ENCODE measurements at regions not wholly inside any gene's neighbourhood (a gene's known extent, or its start where the extent isn't known, plus 50 kb on each side); places are given as distances from the start of the nearest gene placed in this dataset.

DNA sequence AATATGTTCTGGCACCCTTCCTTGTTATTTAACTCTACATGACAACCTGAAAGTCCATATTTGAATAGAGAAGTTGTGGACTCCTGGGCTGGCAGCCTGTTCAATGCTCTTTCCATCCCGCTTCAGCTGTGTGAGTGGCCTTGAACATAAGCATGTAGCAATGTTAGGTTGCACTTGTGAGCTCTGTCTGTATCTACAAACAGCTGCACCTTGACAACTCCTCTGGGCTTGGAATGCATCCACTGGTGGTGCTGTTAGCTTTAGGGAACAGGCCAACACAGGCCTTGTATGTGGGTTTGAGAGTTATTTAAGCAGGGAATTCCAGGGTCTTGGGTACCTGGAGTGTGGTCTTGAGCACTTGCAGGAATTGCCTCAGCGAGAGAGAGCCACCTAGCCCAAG is 141.2 kb downstream of the DTHD1 start:
- no peak overlapping the region for H3K27ac ChIP-seq
- TF ChIP-seq, protein P1, sequence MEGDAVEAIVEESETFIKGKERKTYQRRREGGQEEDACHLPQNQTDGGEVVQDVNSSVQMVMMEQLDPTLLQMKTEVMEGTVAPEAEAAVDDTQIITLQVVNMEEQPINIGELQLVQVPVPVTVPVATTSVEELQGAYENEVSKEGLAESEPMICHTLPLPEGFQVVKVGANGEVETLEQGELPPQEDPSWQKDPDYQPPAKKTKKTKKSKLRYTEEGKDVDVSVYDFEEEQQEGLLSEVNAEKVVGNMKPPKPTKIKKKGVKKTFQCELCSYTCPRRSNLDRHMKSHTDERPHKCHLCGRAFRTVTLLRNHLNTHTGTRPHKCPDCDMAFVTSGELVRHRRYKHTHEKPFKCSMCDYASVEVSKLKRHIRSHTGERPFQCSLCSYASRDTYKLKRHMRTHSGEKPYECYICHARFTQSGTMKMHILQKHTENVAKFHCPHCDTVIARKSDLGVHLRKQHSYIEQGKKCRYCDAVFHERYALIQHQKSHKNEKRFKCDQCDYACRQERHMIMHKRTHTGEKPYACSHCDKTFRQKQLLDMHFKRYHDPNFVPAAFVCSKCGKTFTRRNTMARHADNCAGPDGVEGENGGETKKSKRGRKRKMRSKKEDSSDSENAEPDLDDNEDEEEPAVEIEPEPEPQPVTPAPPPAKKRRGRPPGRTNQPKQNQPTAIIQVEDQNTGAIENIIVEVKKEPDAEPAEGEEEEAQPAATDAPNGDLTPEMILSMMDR (conservative IDR thresholded peaks at IDR 0.05): no peak

DNA sequence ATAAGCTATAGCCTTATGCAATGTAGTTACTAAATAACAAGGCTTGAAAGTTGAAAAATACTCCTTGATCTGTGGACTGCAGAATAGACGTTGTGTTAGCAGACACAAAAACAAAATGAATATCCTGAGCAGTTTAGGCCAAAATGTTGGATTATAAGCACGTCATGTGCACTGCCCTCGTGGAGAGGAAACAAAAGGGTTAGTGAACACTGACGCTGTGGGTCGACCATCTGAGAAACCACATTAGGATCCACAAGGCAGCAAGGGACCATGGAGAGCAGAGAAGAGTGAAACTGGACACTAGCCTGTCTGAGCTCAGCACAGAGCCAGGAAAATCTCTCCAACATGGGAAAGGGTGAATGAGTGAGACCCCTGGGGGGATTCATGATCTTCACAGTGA is 145.3 kb downstream of the DTHD1 start:
- TF ChIP-seq, protein P1 (conservative IDR thresholded peaks at IDR 0.05): no peak
- H3K27ac ChIP-seq: no peak overlapping the region

DNA sequence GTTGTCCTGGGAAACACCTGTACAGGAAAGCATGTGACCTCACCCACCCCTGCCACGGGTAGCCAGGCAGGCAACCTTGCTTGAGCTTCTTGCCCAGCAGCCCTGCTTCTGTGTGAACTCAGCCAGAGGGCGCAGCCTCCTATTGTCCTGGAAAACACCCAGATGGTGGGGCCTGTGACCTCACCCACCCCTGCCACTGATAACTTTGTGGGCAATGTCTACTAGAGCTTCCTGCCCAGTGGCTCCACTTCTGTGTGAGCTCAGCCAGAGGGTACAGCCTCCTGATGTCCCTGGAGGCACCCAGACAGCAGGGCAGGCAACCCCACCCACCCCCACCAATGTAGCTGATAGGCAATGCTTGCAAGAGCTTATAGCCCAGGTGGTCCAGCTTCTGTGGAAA is 146.3 kb downstream of the DTHD1 start:
- TF ChIP-seq, protein P1 (conservative IDR thresholded peaks at IDR 0.05): no peak
- no peak overlapping the region for H3K27ac ChIP-seq

DNA sequence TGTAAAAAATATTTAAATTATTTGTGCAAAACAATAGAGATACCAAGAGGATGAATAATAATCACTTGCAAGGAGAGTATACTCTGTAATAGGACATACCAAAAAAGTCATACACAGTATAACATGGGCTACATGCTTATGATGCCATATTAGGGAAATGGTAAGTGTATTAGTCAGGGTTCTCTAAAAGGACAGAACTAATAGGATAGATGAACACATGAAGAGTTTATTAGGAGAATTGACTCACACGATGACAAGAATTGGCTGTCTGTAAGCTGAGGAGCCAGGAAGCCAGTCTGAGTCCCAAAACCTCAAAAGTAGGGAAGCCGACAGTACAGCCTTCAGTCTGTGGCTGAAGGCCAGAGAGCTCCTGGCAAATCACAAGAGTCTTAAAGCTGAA is 151.2 kb downstream of the DTHD1 start:
- no peak overlapping the region for H3K27ac ChIP-seq
- TF ChIP-seq, protein P1 (conservative IDR thresholded peaks at IDR 0.05): no peak

DNA sequence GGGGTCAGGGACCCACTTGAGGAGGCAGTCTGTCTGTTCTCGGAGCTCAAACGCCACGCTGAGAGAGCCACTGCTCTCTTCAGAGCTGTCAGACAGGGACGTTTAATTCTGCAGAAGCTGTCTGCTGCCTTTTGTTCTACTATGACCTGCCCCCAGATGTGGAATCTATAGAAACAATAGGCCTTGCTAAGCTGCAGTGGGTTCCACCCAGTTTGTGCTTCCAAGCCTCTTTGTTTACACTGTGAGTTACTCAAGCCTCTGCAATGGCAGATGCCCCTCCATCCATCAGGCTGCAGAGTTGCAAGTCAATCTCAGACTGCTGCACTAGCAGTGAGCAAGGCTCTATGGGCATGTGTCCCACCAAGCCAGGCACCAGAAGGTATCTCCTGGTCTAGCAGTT is 158.1 kb downstream of the DTHD1 start:
- H3K27ac ChIP-seq: no peak overlapping the region
- TF ChIP-seq, protein P1 (conservative IDR thresholded peaks at IDR 0.05): no peak

DNA sequence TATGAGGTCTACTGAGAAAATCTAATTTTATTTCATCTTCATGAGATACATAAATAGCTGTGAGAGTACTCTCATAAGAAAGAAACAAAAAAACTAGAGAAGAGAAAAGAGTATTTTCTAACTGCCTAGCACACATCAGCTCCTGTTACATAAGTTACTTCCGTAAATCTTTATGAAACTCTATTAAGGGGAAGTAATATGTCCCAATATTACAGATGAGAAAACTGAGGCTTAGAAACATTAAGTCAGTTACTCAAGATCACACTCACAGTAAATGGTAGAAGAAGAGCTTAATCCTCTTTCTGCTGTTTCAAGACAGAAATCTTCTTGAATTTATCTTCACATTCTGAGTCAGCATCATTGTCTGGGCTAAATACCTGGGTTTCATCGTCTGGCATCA is 164.1 kb downstream of the DTHD1 start:
- H3K27ac ChIP-seq: no peak overlapping the region
- TF ChIP-seq, protein P1 (conservative IDR thresholded peaks at IDR 0.05): no peak

DNA sequence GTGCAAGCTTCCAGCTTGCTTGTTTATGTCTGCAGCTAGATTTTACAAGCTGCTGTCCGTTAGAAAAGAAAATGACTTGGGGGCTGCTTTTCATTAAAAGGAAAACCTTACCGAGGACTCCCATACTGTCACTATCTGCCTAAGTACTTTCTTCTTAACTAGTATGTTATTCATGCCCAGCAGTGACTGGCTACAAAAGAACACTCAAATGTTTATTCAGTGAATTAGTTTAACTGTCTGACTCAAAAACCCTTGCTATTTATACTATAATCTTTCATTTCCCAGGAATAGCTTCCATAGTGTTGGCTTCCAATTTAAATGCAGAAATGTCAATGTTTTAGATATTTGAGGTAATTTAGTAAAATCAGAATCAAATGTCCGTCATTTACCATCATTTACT is 164.9 kb downstream of the DTHD1 start:
- TF ChIP-seq, protein P1 (conservative IDR thresholded peaks at IDR 0.05): no peak
- H3K27ac ChIP-seq: no peak overlapping the region

DNA sequence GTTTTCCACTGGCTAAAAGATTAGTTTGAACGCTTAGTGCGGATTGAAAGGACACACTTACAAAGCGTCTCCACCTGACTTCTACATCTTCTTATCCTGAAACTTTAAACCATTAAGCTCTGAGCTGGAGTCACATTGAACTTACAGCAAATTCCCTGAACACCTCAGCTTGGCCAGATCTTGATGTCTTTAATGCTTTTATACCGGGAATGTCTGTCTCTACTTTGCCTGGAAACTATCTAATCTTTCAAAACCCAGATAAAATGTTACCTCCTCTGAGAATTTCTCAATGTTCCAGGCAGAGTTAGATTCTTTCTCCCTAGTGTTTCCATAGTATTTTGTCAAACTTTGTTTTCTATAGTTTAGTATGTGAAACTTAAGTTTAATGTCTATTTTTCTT is 179.9 kb downstream of the DTHD1 start:
- no peak overlapping the region for H3K27ac ChIP-seq
- TF ChIP-seq, protein P1 (conservative IDR thresholded peaks at IDR 0.05): no peak

All from VCaP (cell line).